ENCODE measurements at regions not wholly inside any gene's neighbourhood (a gene's known extent, or its start where the extent isn't known, plus 50 kb on each side); places are given as distances from the start of the nearest gene placed in this dataset.

- TF ChIP-seq CTCF (IDR thresholded peaks at IDR 0.05; ENCODE audit: low read depth, low read length, missing control alignments) = no peak
- H3K4me3 ChIP-seq (ENCODE audit: low read depth, low read length) = no peak overlapping the region
- in situ Hi-C loops (cut with HindIII; ENCODE audit: low sequenced_read_pairs) = no loop called here
- DNase-seq (ENCODE audit: low read depth) = no peak
Observed at GRCh38 chr15:87193481-87193880, 1063.1 kb downstream of the NTRK3 start.

DNA sequence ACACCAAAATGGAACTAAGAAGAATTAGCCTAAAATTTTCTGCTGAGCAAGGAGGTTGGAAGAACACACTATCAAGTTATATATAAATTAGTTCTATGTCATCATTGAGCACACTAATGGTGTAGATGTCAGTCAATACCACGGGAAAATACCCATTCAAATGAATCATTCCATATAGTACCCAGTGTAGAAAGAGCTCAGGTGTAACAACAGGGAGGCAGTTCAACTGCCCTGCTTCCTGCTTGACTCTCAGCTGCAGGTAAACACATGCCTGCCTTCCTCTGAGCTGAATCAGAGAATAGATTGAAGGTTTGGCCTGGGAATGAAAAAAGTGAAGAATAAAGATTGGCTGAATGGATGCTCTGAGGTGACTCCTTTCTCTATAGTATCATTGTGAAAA, 1088.0 kb downstream of the AGBL1 start:
- TF ChIP-seq CTCF (IDR thresholded peaks at IDR 0.05; ENCODE audit: low read depth, low read length, missing control alignments) = no peak
- in situ Hi-C loops (cut with HindIII; ENCODE audit: low sequenced_read_pairs) = no loop called here
- no peak for DNase-seq (ENCODE audit: low read depth)
- no peak overlapping the region for H3K4me3 ChIP-seq (ENCODE audit: low read depth, low read length)

- in situ Hi-C loops (cut with HindIII; ENCODE audit: low sequenced_read_pairs) = no loop called here
- no peak for TF ChIP-seq CTCF (IDR thresholded peaks at IDR 0.05; ENCODE audit: low read depth, low read length, missing control alignments)
- H3K4me3 ChIP-seq (ENCODE audit: low read depth, low read length) = no peak overlapping the region
- no peak for DNase-seq (ENCODE audit: low read depth)
Observed at GRCh38 chr15:87167055-87167454, 1087.4 kb downstream of the AGBL1 start.

GRCh38 chr15:87155771-87156170, 1076.1 kb downstream of the AGBL1 start:
- TF ChIP-seq CTCF (IDR thresholded peaks at IDR 0.05; ENCODE audit: low read depth, low read length, missing control alignments) = no peak
- H3K4me3 ChIP-seq (ENCODE audit: low read depth, low read length) = no peak overlapping the region
- in situ Hi-C loops (cut with HindIII; ENCODE audit: low sequenced_read_pairs) = no loop called here
- DNase-seq (ENCODE audit: low read depth) = no peak

DNA sequence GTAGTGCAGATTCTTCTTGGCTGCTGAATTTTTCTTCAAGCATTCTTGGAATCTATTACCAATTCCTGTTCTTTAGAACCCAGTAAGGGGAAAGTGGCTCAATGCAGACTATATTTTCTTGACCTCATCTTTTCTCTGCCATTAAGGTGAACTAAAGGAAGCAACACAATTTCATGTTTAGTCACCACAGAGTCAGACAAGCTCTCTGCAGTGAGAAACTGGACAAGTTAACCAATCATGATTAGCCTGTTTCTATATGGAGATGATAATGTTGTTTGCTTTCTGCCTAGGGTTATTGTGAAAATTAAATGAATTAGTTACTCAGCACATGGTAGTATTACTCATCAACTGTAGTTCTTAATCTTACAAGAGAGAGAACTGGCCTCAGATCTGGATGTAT, 1075.1 kb downstream of the AGBL1 start:
- DNase-seq (ENCODE audit: low read depth) = no peak
- TF ChIP-seq CTCF (IDR thresholded peaks at IDR 0.05; ENCODE audit: low read depth, low read length, missing control alignments) = no peak
- no peak overlapping the region for H3K4me3 ChIP-seq (ENCODE audit: low read depth, low read length)
- in situ Hi-C loops (cut with HindIII; ENCODE audit: low sequenced_read_pairs) = no loop called here

GRCh38 chr15:87151202-87151748, 1071.6 kb downstream of the AGBL1 start:
- no peak for TF ChIP-seq CTCF (IDR thresholded peaks at IDR 0.05; ENCODE audit: low read depth, low read length, missing control alignments)
- in situ Hi-C loops (cut with HindIII; ENCODE audit: low sequenced_read_pairs) = no loop called here
- no peak for DNase-seq (ENCODE audit: low read depth)
- H3K4me3 ChIP-seq (ENCODE audit: low read depth, low read length) = no peak overlapping the region

DNA sequence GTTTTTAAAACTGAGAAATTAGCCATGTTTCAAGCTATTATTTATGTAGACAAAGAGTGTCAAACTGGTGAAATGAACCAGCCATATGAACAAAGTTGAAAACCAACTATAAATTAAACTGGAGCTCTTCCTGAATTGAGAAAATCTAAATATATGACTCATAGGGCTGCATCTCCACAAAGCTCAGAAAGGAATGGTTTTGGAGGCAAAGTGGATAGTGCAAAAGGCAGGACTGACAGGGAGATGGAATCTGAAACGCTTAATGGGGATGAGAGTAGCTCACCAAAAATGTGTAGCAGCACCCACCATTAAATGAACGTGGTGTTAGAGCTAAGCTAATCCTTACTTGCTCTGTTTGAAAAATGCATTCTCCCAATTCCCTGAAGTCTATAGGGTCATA, 1066.0 kb downstream of the AGBL1 start:
- H3K4me3 ChIP-seq (ENCODE audit: low read depth, low read length) = no peak overlapping the region
- in situ Hi-C loops (cut with HindIII; ENCODE audit: low sequenced_read_pairs) = loop anchor here (5.0 kb wide), 1 partner anchor 1107 kb away; no protein-coding TSS in a partner anchor
- TF ChIP-seq CTCF (IDR thresholded peaks at IDR 0.05; ENCODE audit: low read depth, low read length, missing control alignments) = no peak
- DNase-seq (ENCODE audit: low read depth) = no peak

Data from astrocyte of the cerebellum (primary cell).